HL-60/S4 treated with phorbol 12-myristate 13-acetate at 8.2 ng/mL for 4 days and 3 days (cell line): ENCODE measurements at regions not wholly inside any gene's neighbourhood (a gene's known extent, or its start where the extent isn't known, plus 50 kb on each side); places are given as distances from the start of the nearest gene placed in this dataset.

Experiments
- in situ Hi-C: fragments of 300-500 bp; cut with MboI; formaldehyde crosslinking; loops from 2 replicates; pipeline ENCODE4 v1.15.0; 2022; ENCODE audit warnings: low sequenced_read_pairs

DNA sequence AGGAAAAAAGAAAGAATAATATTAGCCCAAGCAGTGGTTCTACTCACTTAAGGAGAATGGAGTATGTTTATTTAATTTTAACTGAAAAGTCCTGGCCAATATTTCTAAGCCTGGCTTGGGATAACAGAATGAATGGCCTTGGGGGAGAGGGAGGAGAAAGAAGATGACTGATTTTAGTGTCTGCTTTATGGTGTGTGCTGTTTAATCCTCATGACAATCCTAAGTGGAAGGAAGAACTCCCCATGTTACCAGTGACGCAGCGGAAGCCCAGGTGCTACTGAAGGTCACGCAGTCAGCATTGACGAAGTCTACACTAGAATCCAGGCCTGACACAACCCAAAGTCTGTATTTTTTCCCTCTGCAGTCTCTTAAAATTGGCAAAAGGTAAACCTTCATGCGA, 50.5 kb downstream of the PALM2AKAP2 start:
- in situ Hi-C loops, result no loop called here

DNA sequence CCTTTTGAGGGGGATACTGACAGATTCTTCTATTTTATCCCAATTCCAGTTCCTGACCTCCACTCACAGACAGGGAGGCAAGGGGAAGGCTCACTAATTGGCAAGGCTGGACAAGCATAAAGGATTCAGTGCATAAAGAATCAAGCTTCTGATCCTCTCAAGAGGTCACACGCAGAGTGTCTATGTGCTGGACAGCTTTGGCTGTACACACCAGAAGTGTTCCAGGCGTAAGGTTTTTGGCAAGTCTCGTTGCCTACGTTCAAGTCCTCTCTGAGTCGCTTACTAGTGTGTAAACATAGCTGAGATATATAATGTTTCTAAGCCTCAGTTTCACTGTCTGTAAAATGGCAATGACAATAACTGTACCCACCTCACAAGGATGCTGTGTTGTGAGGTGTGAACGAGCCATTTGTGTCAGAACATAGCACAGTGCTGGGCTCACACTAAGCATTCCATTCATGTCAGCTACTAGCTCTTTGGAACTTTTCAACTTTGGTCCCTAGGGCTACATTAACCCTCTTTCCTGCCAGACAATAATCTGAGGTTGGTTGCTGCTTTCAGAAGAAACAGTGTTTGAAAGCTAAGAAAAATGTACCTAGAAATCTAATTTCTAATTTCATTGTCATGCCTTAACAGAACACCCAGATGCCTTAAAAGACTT, 52.1 kb downstream of the PALM2AKAP2 start:
- in situ Hi-C loops, result no loop called here

- in situ Hi-C loops, result no loop called here
These were observed 54.9 kb downstream of the PALM2AKAP2 start for GRCh38 chr9:109834855-109835254.

GRCh38 chr9:109843641-109844040, 63.6 kb downstream of the PALM2AKAP2 start:
- in situ Hi-C loops, result no loop called here

GRCh38 chr9:109845226-109845625, 65.2 kb downstream of the PALM2AKAP2 start:
- in situ Hi-C loops, result no loop called here

DNA sequence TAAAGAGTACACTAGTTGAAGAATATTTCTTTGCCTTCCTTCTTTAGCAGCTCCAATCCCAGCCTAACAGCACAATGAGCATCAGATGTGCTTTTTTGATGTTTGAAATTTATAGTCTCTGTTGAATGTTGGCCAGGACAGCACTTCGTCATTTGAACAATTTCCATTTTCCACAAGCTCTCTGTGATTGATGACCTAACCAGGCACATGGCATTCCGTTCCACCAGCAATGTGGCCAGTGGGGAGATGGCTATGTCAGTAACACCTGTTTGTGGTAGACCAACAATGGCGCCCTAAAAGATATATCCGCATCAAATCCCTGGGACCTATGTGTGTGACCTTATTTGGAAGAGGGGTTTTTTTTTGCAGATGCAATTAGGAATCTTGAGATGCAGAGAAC, 66.8 kb downstream of the PALM2AKAP2 start:
- in situ Hi-C loops, result no loop called here

- in situ Hi-C loops, result no loop called here
These were observed 72.6 kb downstream of the PALM2AKAP2 start for GRCh38 chr9:109852556-109852955.

- in situ Hi-C loops, result no loop called here
These were observed 75.5 kb downstream of the PALM2AKAP2 start for GRCh38 chr9:109855540-109855939.

DNA sequence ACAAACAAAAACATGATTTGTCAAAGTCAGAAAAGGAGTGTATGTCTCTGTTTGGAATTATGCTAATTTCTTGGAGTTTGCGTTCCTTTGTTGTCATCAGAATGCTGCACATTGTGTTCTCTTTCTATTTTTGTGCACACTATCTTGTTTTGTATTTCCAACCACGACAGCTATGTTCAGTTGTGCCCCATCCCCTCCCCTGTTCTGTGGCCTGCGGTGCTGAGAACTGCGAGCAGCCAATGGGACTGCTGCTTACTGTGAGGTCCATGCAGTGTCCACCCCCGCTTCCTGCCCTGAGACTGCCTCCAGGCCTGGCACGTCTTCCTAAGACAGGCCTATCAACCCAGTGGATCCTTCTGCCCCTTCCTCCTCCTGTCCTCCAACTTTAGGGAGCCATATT, 76.8 kb downstream of the PALM2AKAP2 start:
- in situ Hi-C loops, result no loop called here

DNA sequence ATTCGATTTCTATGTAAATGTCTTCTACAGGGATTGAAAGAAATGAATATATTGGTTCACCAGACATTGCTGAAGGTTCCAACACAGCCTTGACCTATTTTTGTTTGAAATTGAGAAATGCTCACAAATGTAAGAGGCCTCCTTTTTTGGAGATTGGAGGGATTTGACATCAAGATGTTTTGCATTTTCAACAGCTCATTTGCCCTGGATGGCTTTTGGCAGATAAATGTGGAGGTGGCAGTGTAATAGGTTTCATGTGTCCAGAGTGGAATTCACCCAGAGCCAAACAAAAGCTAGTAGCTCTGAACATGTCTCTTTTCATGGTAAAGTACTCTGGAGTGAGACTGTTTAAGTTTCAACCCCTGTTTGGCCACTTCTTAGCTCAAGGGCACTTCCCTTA, 77.3 kb downstream of the PALM2AKAP2 start:
- in situ Hi-C loops, result no loop called here

GRCh38 chr9:109859447-109859846, 79.4 kb downstream of the PALM2AKAP2 start:
- in situ Hi-C loops, result no loop called here

DNA sequence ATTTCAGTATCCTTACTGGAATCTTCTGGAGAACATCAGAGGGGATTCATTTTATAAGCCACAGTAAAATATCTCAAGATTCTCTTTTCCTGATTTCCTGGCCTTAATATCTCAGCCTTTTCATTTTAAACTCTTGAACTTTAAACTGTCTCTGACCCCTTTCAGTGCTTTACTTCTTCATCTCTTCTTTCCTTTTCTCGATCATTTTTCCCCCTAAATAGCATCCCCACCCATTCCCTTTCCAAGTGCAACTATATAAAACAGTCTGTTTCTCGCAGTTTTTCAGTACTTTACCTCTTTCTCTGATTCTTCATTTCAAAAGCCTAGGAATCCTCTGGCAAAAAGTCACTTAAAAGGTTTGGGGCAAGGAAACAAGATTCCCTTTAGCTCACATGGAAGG, 80.5 kb downstream of the PALM2AKAP2 start:
- in situ Hi-C loops, result no loop called here

- in situ Hi-C loops, result no loop called here
These were observed 81.5 kb downstream of the PALM2AKAP2 start for GRCh38 chr9:109861499-109861898.

GRCh38 chr9:109861918-109862317, 81.9 kb downstream of the PALM2AKAP2 start:
- in situ Hi-C loops, result no loop called here

DNA sequence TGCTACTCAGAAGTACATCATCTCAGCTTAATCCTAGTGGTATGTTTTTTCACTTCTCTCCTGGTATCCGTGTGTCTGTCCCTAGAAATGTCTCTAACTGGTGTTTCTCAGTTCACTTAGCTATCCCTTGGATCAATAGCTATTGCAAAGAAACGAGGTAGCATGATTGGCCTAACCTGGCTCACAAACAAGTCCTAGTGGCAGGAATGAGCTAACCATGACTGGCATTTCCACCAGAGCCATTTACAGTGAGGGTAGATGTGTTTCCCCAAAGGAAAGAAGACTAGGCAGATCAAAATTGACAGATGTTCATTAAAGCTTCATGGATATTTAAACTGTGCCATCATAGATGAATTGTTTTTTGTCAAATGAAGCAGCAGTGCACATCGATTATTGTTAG, 82.5 kb downstream of the PALM2AKAP2 start:
- in situ Hi-C loops, result no loop called here

GRCh38 chr9:109863961-109864360, 84.0 kb downstream of the PALM2AKAP2 start:
- in situ Hi-C loops, result no loop called here

GRCh38 chr9:109865521-109865920, 85.5 kb downstream of the PALM2AKAP2 start:
- in situ Hi-C loops, result no loop called here

DNA sequence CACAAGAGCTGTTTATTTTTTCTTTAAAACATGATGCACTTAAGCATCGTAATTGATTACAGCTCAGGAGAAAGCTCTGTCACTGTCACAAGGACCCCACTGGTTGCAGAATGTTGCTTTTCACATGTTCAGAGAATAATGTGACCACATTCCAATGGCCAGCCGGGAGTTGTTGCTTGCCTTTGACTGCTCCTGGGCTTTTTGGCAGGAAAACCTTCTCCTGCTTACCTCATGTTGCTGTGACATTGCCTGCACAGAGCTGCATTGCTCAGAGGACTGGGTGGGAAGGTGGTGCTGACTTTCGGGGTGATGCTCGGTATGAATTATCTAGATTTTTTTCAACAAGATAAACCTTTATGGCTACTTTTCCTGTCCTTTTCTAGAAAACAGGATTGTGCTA, 88.2 kb downstream of the PALM2AKAP2 start:
- in situ Hi-C loops, result no loop called here

DNA sequence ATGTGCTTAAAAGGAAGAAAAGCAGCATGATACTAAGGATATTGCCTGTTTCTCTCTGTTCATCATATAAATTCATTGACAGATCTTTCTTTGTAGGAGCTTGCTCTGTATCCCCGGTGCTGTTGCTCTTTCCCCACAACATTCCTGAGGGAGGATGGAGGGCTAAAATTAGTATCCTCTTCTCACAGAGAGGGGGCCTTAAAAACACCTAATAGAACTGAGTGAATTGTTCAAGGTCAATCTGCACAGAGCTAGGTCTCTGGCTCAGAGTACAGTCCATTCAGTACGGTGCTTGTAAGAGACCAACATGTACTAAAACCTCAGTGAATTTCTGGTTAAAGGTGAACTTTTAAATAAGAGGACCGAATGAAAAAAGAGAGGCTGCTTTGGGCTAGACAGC, 88.7 kb downstream of the PALM2AKAP2 start:
- in situ Hi-C loops, result no loop called here

- in situ Hi-C loops, result no loop called here
These were observed 90.4 kb downstream of the PALM2AKAP2 start for GRCh38 chr9:109870365-109870764.

GRCh38 chr9:109872901-109873300, 92.9 kb downstream of the PALM2AKAP2 start:
- in situ Hi-C loops, result no loop called here

DNA sequence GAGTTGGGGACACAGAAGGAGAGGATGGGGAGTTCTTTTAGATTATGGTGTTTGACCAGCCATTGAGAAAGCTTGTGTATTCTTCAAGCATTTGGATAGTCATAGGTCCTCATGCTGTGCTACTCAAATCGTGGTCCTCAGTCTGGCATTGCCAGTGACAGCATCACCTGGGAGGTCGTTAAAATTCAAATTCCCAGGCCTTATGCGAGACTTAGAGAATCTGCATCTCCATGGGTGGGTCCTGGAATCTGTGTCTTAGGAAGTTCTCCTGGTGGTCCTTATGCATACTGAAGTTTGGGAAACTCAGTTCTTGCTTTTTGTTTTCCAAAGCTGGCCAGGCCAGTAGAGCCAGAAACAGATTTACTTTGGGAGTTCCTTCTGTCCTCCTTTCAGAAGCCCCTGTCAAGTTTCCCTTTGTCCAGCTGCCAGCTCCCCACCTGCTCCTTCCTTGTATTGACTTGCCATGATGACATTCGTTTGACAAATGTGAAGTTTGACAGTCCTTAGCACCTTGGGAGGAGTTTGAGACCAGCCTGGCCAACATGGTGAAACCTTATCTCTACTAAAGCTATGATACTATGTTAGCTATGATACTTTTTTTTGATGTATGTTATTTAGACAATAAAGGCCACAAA, 95.6 kb downstream of the PALM2AKAP2 start:
- in situ Hi-C loops, result no loop called here
